Peyer's patch (tissue), 4 donors: ENCODE measurements at regions not wholly inside any gene's neighbourhood (a gene's known extent, or its start where the extent isn't known, plus 50 kb on each side); places are given as distances from the start of the nearest gene placed in this dataset.

Experiments used
- POLR2A ChIP-seq, 2 donors: fragments of 450-650 bp; IDR thresholded peaks; one replicate each; pipeline ENCODE4 v1.5.1; 2017; ENCODE audit warnings: antibody characterized with exemption in 2 of 2, mild to moderate bottlenecking in 2 of 2, moderate library complexity in 2 of 2
- TF ChIP-seq, protein P1 (sequence below), 6 experiments: fragments of 450-650 bp in 4 of 6; fragments of 200-600 bp in 2 of 6; sonication (generic) in 1 of 6; IDR thresholded peaks; one replicate each; pipeline ENCODE4 v1.5.1; 2017 to 2019; ENCODE audit warnings: antibody characterized with exemption in 6 of 6, mild to moderate bottlenecking in 3 of 6, moderate library complexity in 1 of 6

DNA sequence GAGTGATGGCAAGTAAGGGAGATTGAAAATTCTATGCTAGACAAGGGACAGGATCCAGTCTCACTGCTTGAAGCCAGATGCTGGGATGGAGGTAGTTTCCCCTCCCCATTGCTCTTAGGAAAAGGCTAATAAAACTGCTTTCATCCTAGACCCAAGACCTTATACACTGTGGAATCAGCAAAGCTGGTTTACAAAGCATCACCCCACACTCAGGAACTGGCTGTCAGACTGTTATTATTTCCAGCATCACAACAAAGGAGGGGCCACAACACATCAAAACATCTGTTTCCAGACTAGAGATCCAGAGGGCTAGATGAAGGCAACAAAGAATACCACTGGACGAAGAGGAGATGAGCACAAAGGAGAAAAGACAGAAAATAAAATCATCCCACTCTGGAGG, 364.6 kb upstream of the PTGER4 start:
- TF ChIP-seq, protein P1, sequence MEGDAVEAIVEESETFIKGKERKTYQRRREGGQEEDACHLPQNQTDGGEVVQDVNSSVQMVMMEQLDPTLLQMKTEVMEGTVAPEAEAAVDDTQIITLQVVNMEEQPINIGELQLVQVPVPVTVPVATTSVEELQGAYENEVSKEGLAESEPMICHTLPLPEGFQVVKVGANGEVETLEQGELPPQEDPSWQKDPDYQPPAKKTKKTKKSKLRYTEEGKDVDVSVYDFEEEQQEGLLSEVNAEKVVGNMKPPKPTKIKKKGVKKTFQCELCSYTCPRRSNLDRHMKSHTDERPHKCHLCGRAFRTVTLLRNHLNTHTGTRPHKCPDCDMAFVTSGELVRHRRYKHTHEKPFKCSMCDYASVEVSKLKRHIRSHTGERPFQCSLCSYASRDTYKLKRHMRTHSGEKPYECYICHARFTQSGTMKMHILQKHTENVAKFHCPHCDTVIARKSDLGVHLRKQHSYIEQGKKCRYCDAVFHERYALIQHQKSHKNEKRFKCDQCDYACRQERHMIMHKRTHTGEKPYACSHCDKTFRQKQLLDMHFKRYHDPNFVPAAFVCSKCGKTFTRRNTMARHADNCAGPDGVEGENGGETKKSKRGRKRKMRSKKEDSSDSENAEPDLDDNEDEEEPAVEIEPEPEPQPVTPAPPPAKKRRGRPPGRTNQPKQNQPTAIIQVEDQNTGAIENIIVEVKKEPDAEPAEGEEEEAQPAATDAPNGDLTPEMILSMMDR (IDR thresholded peaks at IDR 0.05), result no peak
- TF ChIP-seq POLR2A (IDR thresholded peaks at IDR 0.05), result no peak
